Neural cell (in vitro differentiated cells): ENCODE measurements at regions not wholly inside any gene's neighbourhood (a gene's known extent, or its start where the extent isn't known, plus 50 kb on each side); places are given as distances from the start of the nearest gene placed in this dataset.

Source experiments
- H2AFZ ChIP-seq: fragments of 200-600, 300-800 bp; sonication (generic), shearing (Covaris generic); 2 replicates; pipeline ENCODE4 v1.6.0; 2014; ENCODE audit warnings: low read depth, mild to moderate bottlenecking, antibody characterized with exemption, low read length, moderate library complexity
- H3F3A ChIP-seq: fragments of 200-600 bp; shearing (Covaris generic); 2 replicates; pipeline ENCODE4 v1.6.1; 2016; ENCODE audit warnings: mild to moderate bottlenecking, moderate library complexity, mixed read lengths, antibody characterized with exemption, low read length; ENCODE audit not compliant: insufficient read depth, poor library complexity, severe bottlenecking
- H3K27ac ChIP-seq: fragments of 200-600, 300-800 bp; sonication (generic), shearing (Covaris generic); 2 replicates; pipeline ENCODE4 v1.5.1; 2014; ENCODE audit warnings: mild to moderate bottlenecking, low read length, moderate library complexity
- H3K27me3 ChIP-seq: fragments of 300-800, 200-600 bp; sonication (generic), shearing (Covaris generic); 2 replicates; pipeline ENCODE4 v1.6.0; 2014; ENCODE audit warnings: mild to moderate bottlenecking, low read depth, low read length, moderate library complexity; ENCODE audit not compliant: insufficient read depth
- H3K36me3 ChIP-seq: fragments of 300-800, 200-600 bp; sonication (generic), shearing (Covaris generic); 2 replicates; pipeline ENCODE4 v1.5.1; 2014; ENCODE audit warnings: mild to moderate bottlenecking, antibody characterized with exemption, low read length, moderate library complexity; ENCODE audit not compliant: insufficient read depth
- H3K4me2 ChIP-seq: fragments of 300-800, 200-600 bp; sonication (generic), shearing (Covaris generic); 2 replicates; pipeline ENCODE4 v1.6.0; 2014; ENCODE audit warnings: mild to moderate bottlenecking, low read length
- H3K4me3 ChIP-seq: fragments of 300-800, 200-600 bp; sonication (generic), shearing (Covaris generic); 2 replicates; pipeline ENCODE4 v1.5.1; 2014; ENCODE audit warnings: mild to moderate bottlenecking, low read length, moderate library complexity
- H3K79me2 ChIP-seq: fragments of 200-600 bp; shearing (Covaris generic); replicated peaks from 2 replicates; pipeline ENCODE4 v1.6.0; 2014; ENCODE audit warnings: mild to moderate bottlenecking, low read length, moderate library complexity; ENCODE audit not compliant: insufficient read depth
- H3K9ac ChIP-seq: fragments of 300-800, 200-600 bp; sonication (generic), shearing (Covaris generic); 2 replicates; pipeline ENCODE4 v1.6.1; 2016; ENCODE audit warnings: mild to moderate bottlenecking, low read length, mixed read lengths
- H3K9me2 ChIP-seq: fragments of 200-600 bp; shearing (Covaris generic); 2 replicates; pipeline ENCODE4 v1.6.1; 2016; ENCODE audit warnings: mild to moderate bottlenecking, low read length, mixed read lengths; ENCODE audit not compliant: insufficient read depth
- H3K9me3 ChIP-seq: fragments of 200-600, 300-800 bp; sonication (generic), shearing (Covaris generic); 2 replicates; pipeline ENCODE4 v1.6.1; 2016; ENCODE audit warnings: mild to moderate bottlenecking, mixed run types, low read length, moderate library complexity, mixed read lengths
- H4K20me1 ChIP-seq: fragments of 200-600 bp; shearing (Covaris generic); 2 replicates; pipeline ENCODE4 v1.6.1; 2016; ENCODE audit warnings: mild to moderate bottlenecking, mixed run types; ENCODE audit not compliant: insufficient read depth
- EP300 ChIP-seq: fragments of 450-650 bp; conservative IDR thresholded peaks from 2 replicates; pipeline ENCODE4 v1.6.1; 2014; ENCODE audit warnings: antibody characterized with exemption, mild to moderate bottlenecking, moderate library complexity; ENCODE audit not compliant: poor library complexity, severe bottlenecking
- EZH2 ChIP-seq: fragments of 200-600, 300-800 bp; shearing (Covaris generic), sonication (generic); IDR thresholded peaks from 2 replicates; pipeline ENCODE4 v1.6.1; 2014; ENCODE audit warnings: antibody characterized with exemption, low read length, borderline replicate concordance, mild to moderate bottlenecking; ENCODE audit not compliant: insufficient read depth, poor library complexity, severe bottlenecking
- MXI1 ChIP-seq: fragments of 450-650 bp; conservative IDR thresholded peaks from 2 replicates; pipeline ENCODE4 v1.6.1; 2014; ENCODE audit warnings: antibody characterized with exemption, mild to moderate bottlenecking; ENCODE audit not compliant: poor library complexity, severe bottlenecking
- POLR2AphosphoS5 ChIP-seq: IDR thresholded peaks from 2 replicates; pipeline ENCODE4 v1.6.1; 2012
- RAD21 ChIP-seq: fragments of 450-650 bp; conservative IDR thresholded peaks from 2 replicates; pipeline ENCODE4 v1.6.1; 2014; ENCODE audit warnings: antibody characterized with exemption, mild to moderate bottlenecking, moderate library complexity
- SMC3 ChIP-seq: fragments of 450-650 bp; conservative IDR thresholded peaks from 2 replicates; pipeline ENCODE4 v1.6.1; 2014; ENCODE audit warnings: antibody characterized with exemption, mild to moderate bottlenecking, moderate library complexity; ENCODE audit not compliant: poor library complexity
- TAF1 ChIP-seq: IDR thresholded peaks from 2 replicates; pipeline ENCODE4 v1.6.1; 2012; ENCODE audit warnings: low read depth
- TF ChIP-seq, protein P1 (sequence below): fragments of 450-650 bp; IDR thresholded peaks from 2 replicates; pipeline ENCODE4 v1.5.1; 2014; ENCODE audit warnings: antibody characterized with exemption, mild to moderate bottlenecking, moderate library complexity; ENCODE audit not compliant: poor library complexity, severe bottlenecking
- TF ChIP-seq, protein P2 (sequence below): IDR thresholded peaks from 2 replicates; pipeline ENCODE4 v1.6.1; 2012; ENCODE audit warnings: borderline replicate concordance

DNA sequence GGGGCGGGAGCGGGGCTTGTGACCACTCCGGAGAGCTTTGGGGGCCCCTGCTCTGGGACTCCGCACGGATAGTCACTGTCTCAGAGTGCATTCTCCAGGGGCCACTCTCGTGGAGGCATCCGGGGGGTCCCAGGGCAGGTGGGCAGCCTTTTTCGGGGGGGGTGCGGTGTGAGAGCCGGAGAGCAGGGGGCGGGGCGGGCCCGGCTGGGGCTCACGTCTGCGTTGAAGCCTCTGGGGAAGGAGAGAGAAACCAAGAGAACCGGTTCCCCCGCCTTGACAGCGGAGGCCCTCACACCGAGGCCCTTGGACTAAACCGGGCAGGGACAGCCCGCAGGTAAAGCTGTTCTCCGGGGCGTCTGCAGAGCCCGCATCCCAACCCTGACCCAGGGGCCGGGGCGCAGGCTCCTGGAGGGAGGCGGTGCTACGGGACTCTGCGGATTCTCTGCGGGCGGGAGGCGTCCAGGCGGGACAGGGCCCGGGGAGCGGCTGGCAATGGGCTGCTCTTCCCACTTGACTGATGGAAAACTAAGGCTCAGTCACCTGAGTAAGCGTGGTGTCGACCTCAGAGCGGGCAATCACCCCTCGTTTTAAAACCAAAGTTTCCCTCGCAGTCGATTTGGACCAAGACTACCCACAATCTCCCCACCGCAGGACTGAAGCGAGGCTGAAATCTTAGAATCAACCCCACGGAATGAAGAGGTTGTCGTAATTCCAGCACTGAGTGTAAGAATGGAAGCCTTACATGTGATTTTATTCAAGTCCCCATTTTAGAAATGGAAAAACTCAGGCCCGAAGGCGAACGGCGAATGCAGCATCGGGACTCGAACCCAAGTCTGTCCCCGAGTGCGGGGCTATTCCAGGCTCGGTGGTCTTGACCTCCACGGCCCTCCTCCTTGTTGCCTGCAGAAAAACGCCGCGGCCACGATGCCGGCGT is 49.6 kb upstream of the AMZ2 start:
- H2AFZ ChIP-seq, result no peak overlapping the region

More for the DNA sequence above, 49.6 kb upstream of the AMZ2 start:
- TF ChIP-seq SMC3 (no peak), MXI1 (no peak), EP300 (no peak), RAD21 (no peak), TAF1 (no peak), EZH2 (no peak), POLR2AphosphoS5 (no peak)
- TF ChIP-seq, protein P1, sequence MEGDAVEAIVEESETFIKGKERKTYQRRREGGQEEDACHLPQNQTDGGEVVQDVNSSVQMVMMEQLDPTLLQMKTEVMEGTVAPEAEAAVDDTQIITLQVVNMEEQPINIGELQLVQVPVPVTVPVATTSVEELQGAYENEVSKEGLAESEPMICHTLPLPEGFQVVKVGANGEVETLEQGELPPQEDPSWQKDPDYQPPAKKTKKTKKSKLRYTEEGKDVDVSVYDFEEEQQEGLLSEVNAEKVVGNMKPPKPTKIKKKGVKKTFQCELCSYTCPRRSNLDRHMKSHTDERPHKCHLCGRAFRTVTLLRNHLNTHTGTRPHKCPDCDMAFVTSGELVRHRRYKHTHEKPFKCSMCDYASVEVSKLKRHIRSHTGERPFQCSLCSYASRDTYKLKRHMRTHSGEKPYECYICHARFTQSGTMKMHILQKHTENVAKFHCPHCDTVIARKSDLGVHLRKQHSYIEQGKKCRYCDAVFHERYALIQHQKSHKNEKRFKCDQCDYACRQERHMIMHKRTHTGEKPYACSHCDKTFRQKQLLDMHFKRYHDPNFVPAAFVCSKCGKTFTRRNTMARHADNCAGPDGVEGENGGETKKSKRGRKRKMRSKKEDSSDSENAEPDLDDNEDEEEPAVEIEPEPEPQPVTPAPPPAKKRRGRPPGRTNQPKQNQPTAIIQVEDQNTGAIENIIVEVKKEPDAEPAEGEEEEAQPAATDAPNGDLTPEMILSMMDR, result no peak
- TF ChIP-seq, protein P2, sequence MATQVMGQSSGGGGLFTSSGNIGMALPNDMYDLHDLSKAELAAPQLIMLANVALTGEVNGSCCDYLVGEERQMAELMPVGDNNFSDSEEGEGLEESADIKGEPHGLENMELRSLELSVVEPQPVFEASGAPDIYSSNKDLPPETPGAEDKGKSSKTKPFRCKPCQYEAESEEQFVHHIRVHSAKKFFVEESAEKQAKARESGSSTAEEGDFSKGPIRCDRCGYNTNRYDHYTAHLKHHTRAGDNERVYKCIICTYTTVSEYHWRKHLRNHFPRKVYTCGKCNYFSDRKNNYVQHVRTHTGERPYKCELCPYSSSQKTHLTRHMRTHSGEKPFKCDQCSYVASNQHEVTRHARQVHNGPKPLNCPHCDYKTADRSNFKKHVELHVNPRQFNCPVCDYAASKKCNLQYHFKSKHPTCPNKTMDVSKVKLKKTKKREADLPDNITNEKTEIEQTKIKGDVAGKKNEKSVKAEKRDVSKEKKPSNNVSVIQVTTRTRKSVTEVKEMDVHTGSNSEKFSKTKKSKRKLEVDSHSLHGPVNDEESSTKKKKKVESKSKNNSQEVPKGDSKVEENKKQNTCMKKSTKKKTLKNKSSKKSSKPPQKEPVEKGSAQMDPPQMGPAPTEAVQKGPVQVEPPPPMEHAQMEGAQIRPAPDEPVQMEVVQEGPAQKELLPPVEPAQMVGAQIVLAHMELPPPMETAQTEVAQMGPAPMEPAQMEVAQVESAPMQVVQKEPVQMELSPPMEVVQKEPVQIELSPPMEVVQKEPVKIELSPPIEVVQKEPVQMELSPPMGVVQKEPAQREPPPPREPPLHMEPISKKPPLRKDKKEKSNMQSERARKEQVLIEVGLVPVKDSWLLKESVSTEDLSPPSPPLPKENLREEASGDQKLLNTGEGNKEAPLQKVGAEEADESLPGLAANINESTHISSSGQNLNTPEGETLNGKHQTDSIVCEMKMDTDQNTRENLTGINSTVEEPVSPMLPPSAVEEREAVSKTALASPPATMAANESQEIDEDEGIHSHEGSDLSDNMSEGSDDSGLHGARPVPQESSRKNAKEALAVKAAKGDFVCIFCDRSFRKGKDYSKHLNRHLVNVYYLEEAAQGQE, result no peak
- Histone ChIP-seq H4K20me1 (no peaks in the 10 kb centered on the region), H3K9me3 (no peaks in the 10 kb centered on the region), H3K9ac (no peak overlapping the region), H3K79me2 (no peaks in the 10 kb centered on the region), H3K27ac (no peak overlapping the region), H3K9me2 (no peaks in the 10 kb centered on the region), H3K36me3 (no peaks in the 10 kb centered on the region), H3K4me2 (no peak overlapping the region), H3F3A (no peaks in the 10 kb centered on the region), H3K4me3 (peak overlapping the region; percentile 52), H3K27me3 (peaks cover 99% of the 10 kb centered on the region)
